Nephron progenitor cell (in vitro differentiated cells): ENCODE measurements at regions not wholly inside any gene's neighbourhood (a gene's known extent, or its start where the extent isn't known, plus 50 kb on each side); places are given as distances from the start of the nearest gene placed in this dataset.
A peak's percentile ranks its signal among the peaks of the same experiment; 100 is the strongest.

Source experiments
- DNase-seq: peaks from one replicate; pipeline ENCODE4 v3.0.0; 2021
- H3K27ac Mint-ChIP-seq: 2 replicates; pipeline ENCODE4 v1.8.0; 2021; ENCODE audit warnings: mild to moderate bottlenecking, moderate library complexity, mixed read lengths
- H3K27me3 Mint-ChIP-seq: 2 replicates; pipeline ENCODE4 v1.8.0; 2021; ENCODE audit warnings: mild to moderate bottlenecking, low read depth, mixed read lengths; ENCODE audit not compliant: poor library complexity
- H3K36me3 Mint-ChIP-seq: 2 replicates; pipeline ENCODE4 v1.8.0; 2021; ENCODE audit warnings: low read depth, mixed read lengths
- H3K4me1 Mint-ChIP-seq: 2 replicates; pipeline ENCODE4 v1.8.0; 2021; ENCODE audit warnings: mixed read lengths
- H3K4me3 Mint-ChIP-seq: 2 replicates; pipeline ENCODE4 v1.8.0; 2021; ENCODE audit warnings: mild to moderate bottlenecking, moderate library complexity, mixed read lengths
- H3K9me3 Mint-ChIP-seq: 2 replicates; pipeline ENCODE4 v1.8.0; 2021; ENCODE audit warnings: mild to moderate bottlenecking, moderate library complexity, mixed read lengths
- CTCF ChIP-seq: fragments of 200-600 bp; sonication (generic); IDR thresholded peaks from 2 replicates; pipeline ENCODE4 v1.5.0; 2021; ENCODE audit warnings: antibody characterized with exemption

- Mint-ChIP-seq H3K27ac (no peak overlapping the region), H3K27me3 (peaks cover 8% of the 10 kb centered on the region), H3K36me3 (no peaks in the 10 kb centered on the region), H3K4me1 (peaks cover 60% of the 10 kb centered on the region), H3K9me3 (peaks cover 14% of the 10 kb centered on the region), H3K4me3 (no peak overlapping the region)
- peak; percentile 5 for DNase-seq
- no peak for TF ChIP-seq CTCF
Observed at GRCh38 chr2:239590995-239591915, 190.4 kb upstream of the HDAC4 start.

GRCh38 chr2:239590276-239590675 lies 189.5 kb upstream of the HDAC4 start:
- DNase-seq = no peak
- Mint-ChIP-seq H3K4me1 (peaks cover 51% of the 10 kb centered on the region), H3K9me3 (peaks cover 14% of the 10 kb centered on the region), H3K4me3 (no peak overlapping the region), H3K27me3 (peaks cover 11% of the 10 kb centered on the region), H3K27ac (no peak overlapping the region), H3K36me3 (no peaks in the 10 kb centered on the region)
- no peak for TF ChIP-seq CTCF

- DNase-seq = no peak
- Mint-ChIP-seq H3K4me1 (peaks cover 46% of the 10 kb centered on the region), H3K27ac (no peak overlapping the region), H3K9me3 (peaks cover 14% of the 10 kb centered on the region), H3K27me3 (peaks cover 12% of the 10 kb centered on the region), H3K4me3 (no peak overlapping the region), H3K36me3 (no peaks in the 10 kb centered on the region)
- no peak for TF ChIP-seq CTCF
Observed at GRCh38 chr2:239589833-239590232, 189.0 kb upstream of the HDAC4 start.

GRCh38 chr2:239589270-239589825 lies 188.5 kb upstream of the HDAC4 start:
- Mint-ChIP-seq H3K4me1 (peaks cover 41% of the 10 kb centered on the region), H3K9me3 (peaks cover 14% of the 10 kb centered on the region), H3K27ac (no peak overlapping the region), H3K4me3 (no peak overlapping the region), H3K36me3 (no peaks in the 10 kb centered on the region), H3K27me3 (peaks cover 12% of the 10 kb centered on the region)
- no peak for DNase-seq
- no peak for TF ChIP-seq CTCF

GRCh38 chr2:239588451-239589269 lies 187.8 kb upstream of the HDAC4 start:
- Mint-ChIP-seq H3K36me3 (no peaks in the 10 kb centered on the region), H3K4me1 (peaks cover 34% of the 10 kb centered on the region), H3K27me3 (peaks cover 12% of the 10 kb centered on the region), H3K9me3 (peaks cover 14% of the 10 kb centered on the region), H3K4me3 (no peak overlapping the region), H3K27ac (no peak overlapping the region)
- TF ChIP-seq CTCF = no peak
- DNase-seq = no peak
